Endothelial cell of umbilical vein (primary cell): ENCODE measurements at regions not wholly inside any gene's neighbourhood (a gene's known extent, or its start where the extent isn't known, plus 50 kb on each side); places are given as distances from the start of the nearest gene placed in this dataset.

Experiments used
- BruUV-seq: library from RNA; stranded (reverse); fragments of 400-500 nt; replicated peaks from 2 replicates; lab custom pipeline; 2021; lab: Mats Ljungman, UMichigan
- CTCF ChIA-PET: fragments of 300-600, 350-600 bp; sonication (Branson Sonifier 250); formaldehyde crosslinking; loops from one replicate; lab custom pipeline; 2021; ENCODE audit warnings: antibody characterized with exemption, inconsistent platforms; lab: Charles Lee
- POLR2A ChIA-PET: fragments of 300-600, 350-600 bp; sonication (Branson Sonifier 250); formaldehyde crosslinking; loops from one replicate; lab custom pipeline; 2021; ENCODE audit warnings: antibody characterized with exemption, inconsistent platforms; lab: Charles Lee
- DNase-seq: peaks from one replicate; pipeline ENCODE4 v3.0.0-alpha.2; 2011; ENCODE audit warnings: low read depth, low spot score
- FAIRE-seq: peaks from 2 replicates; lab custom pipeline; 2011; peaks lifted over from hg19 to GRCh38; lab: Jason Lieb, UNC
- H2AFZ ChIP-seq: 2 replicates; pipeline ENCODE4 v1.6.0; 2012; ENCODE audit warnings: low read depth, low read length, control low read depth, inconsistent platforms
- H3K27ac ChIP-seq: 2 replicates; pipeline ENCODE4 v1.5.1; 2011; ENCODE audit warnings: low read depth, mild to moderate bottlenecking, control low read depth, low read length, moderate library complexity; ENCODE audit not compliant: insufficient read depth
- H3K27me3 ChIP-seq, 2 experiments: 2 replicates each; pipeline versions ENCODE4 v1.6.0 to v1.6.1; 2011; ENCODE audit warnings: low read length in 2 of 2, mixed read lengths in 1 of 2; ENCODE audit not compliant: control insufficient read depth in 2 of 2, insufficient read depth in 2 of 2
- H3K36me3 ChIP-seq, 2 experiments: 2 replicates in 1 of 2; 3 replicates in 1 of 2; pipeline ENCODE4 v1.5.1; 2011; ENCODE audit warnings: low read length in 2 of 2, mild to moderate bottlenecking in 1 of 2, moderate library complexity in 1 of 2; ENCODE audit not compliant: control insufficient read depth in 2 of 2, insufficient read depth in 2 of 2; ENCODE audit errors: extremely low read depth in 1 of 2
- H3K4me1 ChIP-seq: 3 replicates; pipeline ENCODE4 v1.5.1; 2011; ENCODE audit warnings: mild to moderate bottlenecking, low read length; ENCODE audit not compliant: control insufficient read depth, insufficient read depth; ENCODE audit errors: extremely low read depth
- H3K4me2 ChIP-seq: 2 replicates; pipeline ENCODE4 v1.6.1; 2011; ENCODE audit warnings: low read length, control low read depth, mixed read lengths; ENCODE audit not compliant: insufficient read depth
- H3K4me3 ChIP-seq, 3 experiments: fragments of 200-600 bp in 1 of 3; sonication (generic), shearing (Covaris generic) in 1 of 3; replicated peaks in 1 of 3; 2 replicates each; pipeline ENCODE4 v1.5.1; 2011 to 2016; ENCODE audit warnings: control low read depth in 3 of 3, low read length in 3 of 3, mild to moderate bottlenecking in 2 of 3, inconsistent platforms in 1 of 3, low read depth in 1 of 3, moderate library complexity in 1 of 3; ENCODE audit not compliant: insufficient read depth in 1 of 3
- H3K79me2 ChIP-seq: 2 replicates; pipeline ENCODE4 v1.6.0; 2012; ENCODE audit warnings: low read length, inconsistent platforms; ENCODE audit not compliant: control insufficient read depth, insufficient read depth
- H3K9ac ChIP-seq: replicated peaks from 2 replicates; pipeline ENCODE3; 2011; ENCODE audit warnings: low read length, control low read depth; ENCODE audit not compliant: insufficient read depth; ENCODE audit errors: extremely low read depth
- H3K9me1 ChIP-seq: replicated peaks from 3 replicates; pipeline ENCODE4 v1.6.0; 2011; ENCODE audit warnings: mild to moderate bottlenecking, low read length; ENCODE audit not compliant: control insufficient read depth, insufficient read depth; ENCODE audit errors: extremely low read depth
- H3K9me3 ChIP-seq: replicated peaks from 2 replicates; pipeline ENCODE4 v1.5.1; 2012; ENCODE audit warnings: low read length, inconsistent platforms; ENCODE audit not compliant: control insufficient read depth, insufficient read depth
- H4K20me1 ChIP-seq: replicated peaks from 2 replicates; pipeline ENCODE3; 2011; ENCODE audit warnings: mild to moderate bottlenecking, low read length; ENCODE audit not compliant: control insufficient read depth, insufficient read depth; ENCODE audit errors: extremely low read depth
- FOS ChIP-seq: IDR thresholded peaks from 2 replicates; pipeline ENCODE4 v1.6.1; 2011; ENCODE audit warnings: mild to moderate bottlenecking, low read length, moderate library complexity, borderline replicate concordance; ENCODE audit not compliant: insufficient read depth
- JUN ChIP-seq: IDR thresholded peaks from 2 replicates; pipeline ENCODE4 v1.6.1; 2011; ENCODE audit warnings: borderline replicate concordance, low read depth; ENCODE audit not compliant: insufficient read length, insufficient read depth
- MYC ChIP-seq: IDR thresholded peaks from one replicate; pipeline ENCODE4 v1.6.1; 2011; ENCODE audit warnings: mild to moderate bottlenecking, low read depth, low read length
- POLR2A ChIP-seq: IDR thresholded peaks from 2 replicates; pipeline ENCODE4 v1.6.1; 2012; ENCODE audit warnings: low read depth, mild to moderate bottlenecking, control low read depth, low read length
- POLR2AphosphoS5 ChIP-seq: IDR thresholded peaks from 2 replicates; pipeline ENCODE4 v1.6.1; 2012; ENCODE audit warnings: low read depth, mild to moderate bottlenecking, control low read depth, low read length, moderate library complexity; ENCODE audit not compliant: insufficient read depth
- dilution Hi-C: fragments of 300-500 bp; cut with MboI; formaldehyde crosslinking; loops from one replicate; pipeline ENCODE4 v1.15.0; 2019; ENCODE audit warnings: low sequenced_read_pairs; ENCODE audit not compliant: extremely low pct_ligation_motif_present
- intact Hi-C: fragments of 100-400 bp; cut with micrococcal nuclease; formaldehyde crosslinking; loops from one replicate; pipeline ENCODE4 v1.10.0; 2022
- TF ChIP-seq, protein P1 (sequence below), 2 donors: IDR thresholded peaks; 1 replicate in 1 of 2; 2 replicates in 1 of 2; pipeline ENCODE4 v1.5.1; 2011; ENCODE audit warnings: low read length in 2 of 2, mild to moderate bottlenecking in 2 of 2, moderate library complexity in 2 of 2, control low read depth in 1 of 2, inconsistent platforms in 1 of 2, low read depth in 1 of 2; ENCODE audit not compliant: insufficient read depth in 1 of 2; ENCODE audit errors: extremely low read depth in 1 of 2

DNA sequence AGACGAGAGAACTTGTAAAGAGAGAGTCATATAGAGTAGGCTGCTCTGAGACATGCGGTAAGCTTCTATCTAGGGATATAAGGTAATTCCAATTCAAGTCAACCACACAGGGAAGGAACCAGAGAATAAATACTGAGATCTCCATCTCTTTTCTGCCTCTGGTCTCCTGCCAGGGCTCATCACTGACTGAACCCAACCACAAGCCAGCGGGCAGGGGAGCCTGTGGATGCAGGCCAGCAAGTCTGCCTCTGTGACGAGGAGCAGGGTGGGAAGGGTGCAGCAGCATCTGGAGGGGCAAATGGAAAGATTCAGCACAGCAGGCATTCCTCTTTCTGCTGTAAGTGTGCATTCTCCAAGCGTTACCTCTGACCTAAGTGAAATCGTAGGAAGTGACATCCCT, 82.2 kb downstream of the ICOS start:
- Histone ChIP-seq H3K27ac (no peak overlapping the region), H3K27me3 (peaks cover 4 to 13% of the 10 kb centered on the region in 2 experiments), H3K4me1 (no peaks in the 10 kb centered on the region), H3K4me3 (no peak overlapping the region), H3K36me3 (no peaks in the 10 kb centered on the region), H4K20me1 (no peaks in the 10 kb centered on the region), H3K4me2 (no peak overlapping the region), H3K9me1 (no peaks in the 10 kb centered on the region), H3K9me3 (no peaks in the 10 kb centered on the region), H3K9ac (no peak overlapping the region), H3K79me2 (no peaks in the 10 kb centered on the region), H2AFZ (no peak overlapping the region)
- CTCF ChIA-PET: interaction anchor here (1.2 kb wide), 1 partner anchor 159 kb away, joined by 4 read pairs; no protein-coding TSS in a partner anchor
- DNase-seq (no peak), FAIRE-seq (no peak)
- no peak for TF ChIP-seq FOS
- no peak for TF ChIP-seq POLR2AphosphoS5
- TF ChIP-seq JUN: no peak
- dilution Hi-C loops: no loop called here
- no TSS peak for BruUV-seq
- intact Hi-C loops: no loop called here
- POLR2A ChIA-PET: no interaction called here

- Histone ChIP-seq H3K9me1 (no peaks in the 10 kb centered on the region), H3K4me1 (peaks cover 6% of the 10 kb centered on the region), H3K27me3 (peaks cover 4 to 12% of the 10 kb centered on the region in 2 experiments), H3K9ac (no peak overlapping the region), H3K9me3 (no peaks in the 10 kb centered on the region), H3K4me2 (no peak overlapping the region), H4K20me1 (no peaks in the 10 kb centered on the region), H3K79me2 (no peaks in the 10 kb centered on the region), H3K36me3 (no peaks in the 10 kb centered on the region), H3K4me3 (no peak overlapping the region), H2AFZ (no peak overlapping the region), H3K27ac (no peak overlapping the region)
- DNase-seq: no peak
- ChIA-PET CTCF (interaction anchor here (1.2 kb wide), 1 partner anchor 158 kb away, joined by 4 read pairs; no protein-coding TSS in a partner anchor), POLR2A (no interaction called here)
- dilution Hi-C loops (no loop called here), intact Hi-C loops (loop anchor here (5.0 to 10.0 kb wide), 3 partner anchors 517 to 1907 kb away; no protein-coding TSS in a partner anchor)
- no TSS peak for BruUV-seq
- no peak for FAIRE-seq
- TF ChIP-seq MYC (no peak), FOS (peak; percentile 41), POLR2A (no peak)
- TF ChIP-seq, protein P1, sequence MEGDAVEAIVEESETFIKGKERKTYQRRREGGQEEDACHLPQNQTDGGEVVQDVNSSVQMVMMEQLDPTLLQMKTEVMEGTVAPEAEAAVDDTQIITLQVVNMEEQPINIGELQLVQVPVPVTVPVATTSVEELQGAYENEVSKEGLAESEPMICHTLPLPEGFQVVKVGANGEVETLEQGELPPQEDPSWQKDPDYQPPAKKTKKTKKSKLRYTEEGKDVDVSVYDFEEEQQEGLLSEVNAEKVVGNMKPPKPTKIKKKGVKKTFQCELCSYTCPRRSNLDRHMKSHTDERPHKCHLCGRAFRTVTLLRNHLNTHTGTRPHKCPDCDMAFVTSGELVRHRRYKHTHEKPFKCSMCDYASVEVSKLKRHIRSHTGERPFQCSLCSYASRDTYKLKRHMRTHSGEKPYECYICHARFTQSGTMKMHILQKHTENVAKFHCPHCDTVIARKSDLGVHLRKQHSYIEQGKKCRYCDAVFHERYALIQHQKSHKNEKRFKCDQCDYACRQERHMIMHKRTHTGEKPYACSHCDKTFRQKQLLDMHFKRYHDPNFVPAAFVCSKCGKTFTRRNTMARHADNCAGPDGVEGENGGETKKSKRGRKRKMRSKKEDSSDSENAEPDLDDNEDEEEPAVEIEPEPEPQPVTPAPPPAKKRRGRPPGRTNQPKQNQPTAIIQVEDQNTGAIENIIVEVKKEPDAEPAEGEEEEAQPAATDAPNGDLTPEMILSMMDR (IDR thresholded peaks at IDR 0.05; ENCODE audit: extremely low read depth in 1 of 2, insufficient read depth in 1 of 2, low read depth in 1 of 2, low read length in 2 of 2): no peak
These were observed 83.3 kb downstream of the ICOS start for GRCh38 chr2:204019572-204020501.
